Type B pancreatic cell (in vitro differentiated cells): ENCODE measurements at regions not wholly inside any gene's neighbourhood (a gene's known extent, or its start where the extent isn't known, plus 50 kb on each side); places are given as distances from the start of the nearest gene placed in this dataset.

ENCODE experiments used
- DNase-seq: peaks from one replicate; pipeline ENCODE4 v3.0.0; 2021; ENCODE audit warnings: mixed read lengths; ENCODE audit not compliant: unreplicated experiment; ENCODE audit errors: extremely low spot score
- H3K27ac Mint-ChIP-seq: 2 replicates; pipeline ENCODE4 v1.8.0; 2021; ENCODE audit warnings: mild to moderate bottlenecking, mixed read lengths
- H3K27me3 Mint-ChIP-seq: 2 replicates; pipeline ENCODE4 v1.8.0; 2021; ENCODE audit warnings: mixed read lengths
- H3K36me3 Mint-ChIP-seq: 2 replicates; pipeline ENCODE4 v1.8.0; 2021; ENCODE audit warnings: mixed read lengths
- H3K4me1 Mint-ChIP-seq: one replicate; pipeline ENCODE4 v1.8.0; 2021; ENCODE audit warnings: mixed read lengths; ENCODE audit not compliant: unreplicated experiment
- H3K4me3 Mint-ChIP-seq: 2 replicates; pipeline ENCODE4 v1.8.0; 2021; ENCODE audit warnings: mild to moderate bottlenecking, mixed read lengths
- H3K9me3 Mint-ChIP-seq: 2 replicates; pipeline ENCODE4 v1.8.0; 2021; ENCODE audit warnings: mixed read lengths
- CTCF ChIP-seq: fragments of 200-600 bp; sonication (generic); conservative IDR thresholded peaks from 2 replicates; pipeline ENCODE4 v1.5.0; 2021; ENCODE audit warnings: antibody characterized with exemption, mild to moderate bottlenecking

DNA sequence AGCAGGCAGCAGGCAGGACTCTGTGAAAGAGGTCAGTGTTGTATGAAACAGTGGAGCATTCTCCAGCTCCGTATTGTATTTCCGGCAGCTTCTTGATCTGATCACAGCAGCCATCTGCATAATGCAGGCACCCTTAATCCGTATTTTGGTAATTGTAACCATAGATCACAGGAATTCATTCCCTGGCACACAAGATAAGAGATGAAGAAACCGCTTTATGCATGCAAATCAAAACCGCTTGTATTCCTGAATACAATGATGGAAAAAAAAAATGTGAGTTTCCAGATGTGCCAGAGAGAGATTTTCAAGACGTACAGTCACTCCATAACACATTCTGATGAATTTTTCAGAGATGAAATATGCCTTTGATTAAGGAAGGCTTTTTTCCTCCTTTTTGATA, 221.3 kb downstream of the ACKR3 start:
- TF ChIP-seq CTCF, result no peak
- Mint-ChIP-seq H3K9me3 (peaks cover 8% of the 10 kb centered on the region), H3K27ac (no peak overlapping the region), H3K27me3 (no peaks in the 10 kb centered on the region), H3K4me3 (no peak overlapping the region), H3K36me3 (no peaks in the 10 kb centered on the region), H3K4me1 (peaks cover 30% of the 10 kb centered on the region)
- DNase-seq, result no peak

- TF ChIP-seq CTCF, result no peak
- Mint-ChIP-seq H3K36me3 (no peaks in the 10 kb centered on the region), H3K9me3 (peaks cover 7% of the 10 kb centered on the region), H3K4me1 (peaks cover 21% of the 10 kb centered on the region), H3K27ac (no peak overlapping the region), H3K27me3 (no peaks in the 10 kb centered on the region), H3K4me3 (no peak overlapping the region)
- no peak for DNase-seq
These were observed 223.7 kb downstream of the ACKR3 start for GRCh38 chr2:236793023-236794011.

GRCh38 chr2:236794176-236794957, 224.7 kb downstream of the ACKR3 start:
- no peak for TF ChIP-seq CTCF
- H3K9me3 Mint-ChIP-seq, result peaks cover 7% of the 10 kb centered on the region

DNA sequence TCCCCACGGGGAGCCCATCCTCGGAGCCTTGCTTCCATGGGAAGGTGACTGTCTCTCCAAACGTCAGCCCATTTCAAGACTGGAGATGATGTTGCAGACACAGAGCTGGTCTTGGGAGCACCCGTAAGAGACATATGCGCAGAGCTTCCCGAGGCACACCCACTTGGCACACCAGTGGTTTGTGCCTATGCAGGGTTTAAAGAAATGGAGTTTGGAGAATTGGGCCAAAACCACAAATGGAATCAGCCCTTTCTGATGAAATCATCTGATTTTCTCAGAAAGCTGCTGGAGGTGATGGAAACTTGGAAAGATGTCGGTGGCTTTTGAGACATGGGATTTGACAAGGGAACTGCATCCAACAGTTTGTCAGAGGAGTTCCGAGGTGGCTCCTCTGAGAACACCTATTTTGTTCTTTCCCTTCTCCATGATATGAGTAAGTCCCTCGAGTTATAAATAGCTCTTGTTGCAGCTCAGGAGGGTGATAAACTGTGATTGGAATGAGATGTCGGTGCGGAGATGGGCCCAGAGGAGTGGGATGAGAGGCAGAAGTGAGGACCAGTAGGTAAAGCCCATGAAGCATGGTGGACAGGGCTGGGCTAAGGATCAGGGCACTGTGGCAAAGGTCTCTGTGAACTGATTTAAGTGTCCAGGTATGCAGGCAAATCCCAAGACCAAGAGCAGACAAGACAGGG, 225.7 kb downstream of the ACKR3 start:
- DNase-seq, result no peak
- Mint-ChIP-seq H3K27me3 (no peaks in the 10 kb centered on the region), H3K36me3 (no peaks in the 10 kb centered on the region), H3K27ac (no peak overlapping the region), H3K4me1 (peaks cover 15% of the 10 kb centered on the region), H3K4me3 (no peak overlapping the region), H3K9me3 (peaks cover 11% of the 10 kb centered on the region)
- TF ChIP-seq CTCF, result no peak

More at GRCh38 chr2:236794176-236794957, 224.7 kb downstream of the ACKR3 start:
- Mint-ChIP-seq H3K27ac (no peak overlapping the region), H3K27me3 (no peaks in the 10 kb centered on the region), H3K4me3 (no peak overlapping the region), H3K36me3 (no peaks in the 10 kb centered on the region), H3K4me1 (peaks cover 17% of the 10 kb centered on the region)
- no peak for DNase-seq

DNA sequence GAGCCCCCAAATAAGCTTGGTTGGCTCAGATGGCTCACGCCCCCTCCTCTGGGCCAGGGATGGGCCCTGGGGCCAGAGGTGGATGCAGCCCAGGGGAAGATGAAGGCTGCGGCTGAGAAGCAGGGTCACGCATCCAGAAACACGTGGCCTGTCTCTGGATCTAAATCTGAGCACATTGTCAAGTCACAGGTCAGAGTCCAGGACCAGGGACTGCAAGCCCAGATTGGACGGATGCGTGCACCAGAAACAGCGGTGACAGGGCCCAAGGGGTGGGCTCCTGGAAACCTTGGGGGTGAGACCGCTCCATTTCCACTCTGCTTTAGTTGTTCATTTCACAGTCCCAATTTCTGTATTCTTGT, 226.2 kb downstream of the ACKR3 start:
- Mint-ChIP-seq H3K4me3 (no peak overlapping the region), H3K27me3 (no peaks in the 10 kb centered on the region), H3K9me3 (peaks cover 13% of the 10 kb centered on the region), H3K27ac (no peak overlapping the region), H3K4me1 (peaks cover 11% of the 10 kb centered on the region), H3K36me3 (no peaks in the 10 kb centered on the region)
- DNase-seq, result no peak
- TF ChIP-seq CTCF, result no peak
